ENCODE measurements at regions not wholly inside any gene's neighbourhood (a gene's known extent, or its start where the extent isn't known, plus 50 kb on each side); places are given as distances from the start of the nearest gene placed in this dataset.

GRCh38 chr2:107025869-107026380, 140.0 kb upstream of the ST6GAL2 start:
- no peak for DNase-seq

GRCh38 chr2:107027205-107027604, 141.2 kb upstream of the ST6GAL2 start:
- no peak for DNase-seq

GRCh38 chr2:107027810-107028209, 141.8 kb upstream of the ST6GAL2 start:
- no peak for DNase-seq

GRCh38 chr2:107028661-107029060, 142.7 kb upstream of the ST6GAL2 start:
- DNase-seq: no peak

- no peak for DNase-seq
Measured at GRCh38 chr2:107036293-107036692, 150.3 kb upstream of the ST6GAL2 start.

GRCh38 chr2:107062173-107062572, 176.2 kb upstream of the ST6GAL2 start:
- DNase-seq: no peak

- DNase-seq: no peak
Measured at GRCh38 chr2:107062599-107063220, 176.7 kb upstream of the ST6GAL2 start.

GRCh38 chr2:107063228-107063627, 177.3 kb upstream of the ST6GAL2 start:
- DNase-seq: no peak

GRCh38 chr2:107064750-107065149, 178.8 kb upstream of the ST6GAL2 start:
- DNase-seq: no peak

- no peak for DNase-seq
Measured at GRCh38 chr2:107068069-107068916, 182.3 kb upstream of the ST6GAL2 start.

GRCh38 chr2:107069890-107070289, 183.9 kb upstream of the ST6GAL2 start:
- DNase-seq: no peak

GRCh38 chr2:107072150-107072940, 186.4 kb upstream of the ST6GAL2 start:
- no peak for DNase-seq

GRCh38 chr2:107078584-107078983, 192.6 kb upstream of the ST6GAL2 start:
- no peak for DNase-seq

- no peak for DNase-seq
Measured at GRCh38 chr2:107086497-107086896, 200.5 kb upstream of the ST6GAL2 start.

- no peak for DNase-seq
Measured at GRCh38 chr2:107088156-107088555, 202.2 kb upstream of the ST6GAL2 start.

GRCh38 chr2:107091163-107091864, 205.3 kb upstream of the ST6GAL2 start:
- no peak for DNase-seq

- no peak for DNase-seq
Measured at GRCh38 chr2:107093426-107093957, 207.5 kb upstream of the ST6GAL2 start.

- peak; percentile 61 for DNase-seq
Measured at GRCh38 chr2:107094450-107094986, 208.6 kb upstream of the ST6GAL2 start.

- no peak for DNase-seq
Measured at GRCh38 chr2:107102176-107102575, 216.2 kb upstream of the ST6GAL2 start.

GRCh38 chr2:107107351-107107750, 221.4 kb upstream of the ST6GAL2 start:
- DNase-seq: no peak

GRCh38 chr2:107108556-107108955, 222.6 kb upstream of the ST6GAL2 start:
- no peak for DNase-seq

- no peak for DNase-seq
Measured at GRCh38 chr2:107111623-107112022, 225.7 kb upstream of the ST6GAL2 start.
